GM21528 (cell line): ENCODE measurements at regions not wholly inside any gene's neighbourhood (a gene's known extent, or its start where the extent isn't known, plus 50 kb on each side); places are given as distances from the start of the nearest gene placed in this dataset.

ENCODE experiments used
- ATAC-seq: cut with Tn5 transposase; IDR thresholded peaks from one replicate; pipeline ENCODE4 v1.9.1; 2021; ENCODE audit warnings: mild to moderate bottlenecking, moderate library complexity; ENCODE audit not compliant: unreplicated experiment, low FRiP score

DNA sequence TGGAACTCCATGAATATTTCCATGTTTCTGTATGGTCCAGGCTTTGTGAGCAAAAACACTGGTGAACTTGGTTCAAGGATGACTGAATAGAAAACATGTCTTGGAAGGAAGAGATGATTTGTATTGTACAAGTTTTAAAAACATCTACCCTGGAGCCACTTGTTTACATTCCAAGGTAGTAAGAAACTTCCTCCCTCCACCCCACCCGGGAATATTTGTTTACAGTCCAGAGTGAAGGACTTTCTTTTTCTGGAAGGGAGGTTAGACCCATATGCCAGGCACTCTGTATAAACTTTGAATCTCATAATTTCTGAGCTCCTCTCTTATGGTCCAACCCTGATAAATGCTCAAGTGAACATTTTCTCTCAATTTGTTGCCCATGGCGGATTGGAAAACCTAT lies 323.3 kb upstream of the LYPLAL1 start:
- ATAC-seq: no peak

DNA sequence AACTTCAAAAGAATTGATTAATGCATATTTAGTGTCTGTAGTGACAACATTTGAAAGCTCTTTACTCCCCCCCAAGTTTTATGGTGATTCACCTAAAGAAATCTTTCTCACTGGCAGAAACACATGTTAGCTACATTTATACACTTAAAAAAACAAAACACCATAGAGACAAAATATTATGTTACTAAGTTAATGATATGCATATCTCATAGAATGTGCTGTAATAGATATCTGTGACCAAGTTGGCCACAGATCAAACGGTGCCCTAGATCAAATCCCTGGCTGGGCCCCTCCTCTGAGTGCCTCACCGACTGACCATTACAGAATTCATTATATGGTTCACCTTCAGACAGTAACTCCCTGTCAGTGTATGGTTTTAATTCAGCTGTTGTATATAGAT lies 322.1 kb upstream of the LYPLAL1 start:
- ATAC-seq: no peak

DNA sequence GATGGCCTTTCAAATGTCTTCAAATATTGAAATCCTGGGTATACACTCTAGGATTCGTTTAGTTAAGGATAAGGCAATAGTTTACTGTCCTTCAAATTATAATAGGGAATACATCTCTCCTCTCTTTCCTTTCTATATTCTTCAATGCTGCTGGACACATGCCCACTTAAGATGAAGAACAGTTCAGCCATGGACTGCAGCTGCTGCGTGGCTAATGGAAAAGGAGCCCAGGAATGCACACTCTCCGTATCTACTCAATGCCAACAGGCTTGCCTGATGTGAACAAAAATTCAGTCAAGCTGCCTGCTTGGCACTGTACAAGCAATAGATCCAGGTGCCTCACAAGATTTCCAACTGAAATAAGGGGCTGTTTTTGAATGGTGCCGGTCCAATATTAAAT lies 321.2 kb upstream of the LYPLAL1 start:
- ATAC-seq: no peak

DNA sequence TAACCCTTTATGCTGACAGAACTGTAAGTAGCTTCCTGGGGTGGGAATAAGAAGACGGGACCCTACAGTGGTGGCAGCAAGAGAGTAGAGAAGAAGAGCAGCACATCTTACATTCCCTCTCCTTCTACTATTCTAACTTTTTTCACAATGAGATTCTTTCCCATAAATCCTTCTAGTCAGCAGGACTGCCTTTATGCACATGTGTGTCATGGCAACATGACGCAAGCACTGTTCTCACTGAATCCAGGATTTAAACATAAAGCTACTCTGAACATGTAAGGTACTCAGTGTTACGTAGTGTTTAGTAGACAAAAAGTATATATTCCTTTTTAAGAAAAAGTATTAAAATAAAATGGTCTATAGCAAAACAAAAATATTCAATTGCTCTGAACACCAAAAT lies 309.7 kb upstream of the LYPLAL1 start:
- no peak for ATAC-seq

DNA sequence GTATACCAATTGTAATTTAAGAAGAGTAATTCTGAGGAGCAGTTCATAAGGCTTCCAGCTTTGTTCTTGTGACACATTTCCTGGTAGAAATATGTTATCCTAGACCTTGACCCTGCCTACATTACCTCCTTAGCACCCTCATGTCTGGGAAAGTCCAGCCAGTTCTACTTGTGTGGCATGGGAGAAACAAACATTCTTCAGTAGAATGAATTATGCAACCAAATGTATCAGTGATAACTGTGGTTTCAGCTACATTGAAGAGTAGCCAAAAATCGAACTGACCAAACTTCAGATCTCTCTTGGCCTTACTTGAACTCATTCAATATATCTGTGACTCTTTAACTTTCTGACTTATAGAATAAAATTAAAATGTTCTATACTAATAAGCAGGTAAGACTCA lies 308.1 kb upstream of the LYPLAL1 start:
- ATAC-seq: no peak

DNA sequence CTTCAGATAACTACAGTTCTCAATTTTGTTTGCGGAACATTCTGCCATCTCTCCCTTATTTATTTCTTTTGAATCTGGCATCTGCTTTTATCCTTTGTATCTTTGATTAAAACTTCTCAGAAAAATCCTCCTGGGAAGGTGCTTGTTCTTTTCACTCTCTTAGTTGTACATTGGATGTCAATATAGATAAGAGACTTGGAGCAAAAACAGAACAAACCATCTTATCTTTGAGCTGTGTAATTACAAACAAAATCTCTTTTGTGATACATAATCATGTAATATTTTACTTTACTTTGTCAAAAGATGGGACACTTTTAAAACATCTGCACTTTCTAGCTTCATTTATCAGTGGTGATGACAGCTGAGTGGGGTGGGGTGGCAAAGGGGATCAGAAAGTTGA lies 307.2 kb upstream of the LYPLAL1 start:
- ATAC-seq: no peak

DNA sequence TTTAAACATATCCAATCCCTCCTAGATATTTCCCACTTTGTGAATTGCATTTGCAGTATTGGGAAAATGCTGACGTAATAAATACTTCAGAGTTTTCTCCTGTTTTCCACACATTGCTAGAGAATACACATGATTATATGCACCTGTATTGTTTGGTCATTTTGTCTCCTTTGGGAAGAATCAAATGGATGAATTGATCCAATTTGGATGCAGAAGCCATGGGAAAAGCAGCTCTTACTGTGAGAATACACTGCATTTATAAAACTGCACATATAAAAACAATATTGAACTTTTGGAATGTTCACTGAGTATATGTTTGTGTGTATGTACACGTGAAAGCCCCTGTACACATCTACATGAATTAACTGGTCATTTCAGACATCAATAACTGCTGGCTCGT lies 306.6 kb upstream of the LYPLAL1 start:
- ATAC-seq: no peak

DNA sequence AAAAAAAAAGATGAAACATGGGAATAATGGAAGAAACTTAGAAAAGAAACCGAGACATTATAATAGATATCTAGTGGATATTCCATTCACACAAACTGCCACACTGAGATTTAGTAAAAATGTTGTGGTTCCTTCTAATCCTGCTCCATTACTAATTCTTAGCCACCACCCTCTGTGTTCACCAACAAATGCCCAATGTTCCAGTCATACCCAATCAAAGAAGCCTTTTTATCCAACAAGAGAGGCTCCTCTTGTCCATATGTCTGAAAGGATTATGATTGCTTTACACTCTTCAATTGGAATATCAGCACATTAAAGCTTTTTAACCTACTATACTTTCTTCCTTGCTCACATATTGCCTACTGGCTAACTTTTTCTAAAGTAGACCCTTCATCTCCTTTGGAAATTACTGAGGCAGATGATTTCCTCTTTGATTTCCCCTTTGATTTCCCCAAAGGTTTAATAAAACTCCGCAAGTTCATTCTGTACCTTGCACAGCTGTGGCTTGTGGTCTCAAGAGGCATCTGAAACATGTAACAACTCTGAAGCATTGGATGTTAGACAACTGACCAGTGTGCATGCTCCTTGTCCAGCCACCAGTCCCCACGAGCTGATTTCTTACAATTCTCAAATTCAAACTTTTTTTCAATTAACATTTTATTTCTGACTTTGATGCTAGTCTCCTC lies 305.6 kb upstream of the LYPLAL1 start:
- no peak for ATAC-seq

DNA sequence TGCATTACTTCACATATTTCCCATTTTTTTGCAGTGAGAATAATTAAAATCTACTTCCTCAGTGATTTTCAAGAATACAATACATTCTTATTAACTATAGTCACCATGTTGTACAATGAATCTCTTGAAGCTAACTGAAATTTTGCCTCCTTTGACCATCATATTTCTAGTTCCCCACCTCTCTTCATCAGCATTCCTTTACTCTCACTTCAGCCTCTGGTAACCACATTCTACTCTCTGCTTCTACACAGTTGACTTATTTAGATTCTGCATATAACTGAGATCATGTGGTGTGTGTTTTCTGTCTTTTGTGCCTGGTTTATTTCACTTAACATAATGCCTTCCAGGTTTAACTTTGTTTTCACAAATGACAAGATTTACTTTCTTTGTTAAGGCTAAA lies 304.4 kb upstream of the LYPLAL1 start:
- ATAC-seq: no peak

DNA sequence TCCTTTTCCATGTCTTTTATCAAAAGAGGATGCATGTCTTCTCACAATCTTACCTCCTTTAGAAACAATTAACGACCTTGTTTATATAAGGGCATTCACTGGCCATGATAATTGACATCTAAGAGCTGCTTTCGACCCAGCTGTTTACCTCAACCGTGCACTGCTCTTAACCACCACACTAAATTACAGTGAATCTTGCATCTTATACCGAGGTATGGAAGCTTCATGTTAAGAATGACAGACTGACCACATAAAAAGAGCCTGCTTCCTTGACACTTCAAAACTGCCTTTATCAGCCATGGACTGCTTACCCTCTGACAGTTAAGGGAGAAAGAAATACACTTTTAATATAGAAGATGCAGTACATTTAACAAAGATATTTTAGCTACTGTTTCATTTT lies 301.7 kb upstream of the LYPLAL1 start:
- no peak for ATAC-seq

DNA sequence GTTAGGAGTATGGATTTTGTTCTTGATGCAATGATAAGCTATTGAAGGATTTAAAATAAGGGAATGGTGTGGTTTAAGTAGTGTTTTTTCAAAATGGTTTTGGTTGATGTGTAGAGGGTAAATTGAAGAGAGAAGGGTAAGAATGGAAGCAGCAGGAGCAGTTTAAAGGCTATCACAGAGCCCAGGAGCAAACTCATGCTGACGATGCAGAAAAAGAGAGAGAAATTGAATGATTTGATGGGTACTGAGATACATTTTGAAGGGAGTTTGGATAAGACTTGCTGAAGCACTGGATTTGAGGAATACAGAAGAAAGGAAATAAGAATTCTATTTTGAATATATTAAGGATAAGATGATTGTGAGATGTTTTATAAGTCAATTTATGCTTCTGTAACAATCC lies 300.8 kb upstream of the LYPLAL1 start:
- no peak for ATAC-seq

DNA sequence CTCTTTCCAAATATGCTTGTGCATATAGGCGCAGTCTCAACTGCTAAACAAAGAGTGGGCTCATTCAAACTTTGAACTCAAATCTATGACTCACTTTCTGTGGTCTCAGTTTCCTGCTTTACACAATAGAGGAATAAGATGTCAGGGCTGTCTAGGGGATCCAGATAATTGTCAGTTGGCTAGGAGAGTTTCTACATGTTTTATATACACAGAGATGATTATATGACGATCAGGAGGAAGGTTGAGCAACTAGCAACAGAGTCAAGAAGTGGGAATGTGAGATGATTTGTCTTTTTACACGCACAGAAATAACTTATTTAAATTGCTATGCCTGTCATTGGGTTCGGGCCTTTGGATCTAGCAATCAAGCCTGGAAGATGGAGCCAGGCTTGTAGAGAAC lies 299.4 kb upstream of the LYPLAL1 start:
- ATAC-seq: no peak

DNA sequence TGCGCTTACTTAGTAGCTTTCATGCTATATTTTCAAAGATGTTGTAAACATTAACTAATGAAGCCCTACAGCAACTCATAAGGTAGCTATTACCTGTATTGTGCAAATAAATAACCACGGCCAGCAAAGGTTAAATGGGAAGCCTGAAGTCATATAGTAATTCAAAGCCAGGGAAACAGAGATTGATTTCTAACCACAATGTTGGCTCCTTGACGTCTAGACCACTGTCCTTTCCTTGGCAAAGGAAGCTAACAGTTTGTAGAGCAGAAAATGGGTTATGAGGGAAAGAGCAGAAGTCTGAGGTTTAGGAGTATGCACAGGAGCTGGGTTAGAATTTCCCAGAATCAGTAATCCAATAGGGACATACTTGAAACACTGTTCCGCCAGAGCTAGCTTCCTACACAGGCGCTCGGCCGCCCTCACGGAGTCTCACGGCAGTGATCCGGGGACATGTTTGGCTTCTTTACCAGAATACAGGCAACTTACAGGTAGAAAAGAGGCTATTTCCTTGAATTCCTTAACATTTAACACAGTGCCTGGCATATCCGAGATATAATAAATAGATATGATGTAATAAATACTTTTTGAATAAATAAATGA lies 298.8 kb upstream of the LYPLAL1 start:
- no peak for ATAC-seq

DNA sequence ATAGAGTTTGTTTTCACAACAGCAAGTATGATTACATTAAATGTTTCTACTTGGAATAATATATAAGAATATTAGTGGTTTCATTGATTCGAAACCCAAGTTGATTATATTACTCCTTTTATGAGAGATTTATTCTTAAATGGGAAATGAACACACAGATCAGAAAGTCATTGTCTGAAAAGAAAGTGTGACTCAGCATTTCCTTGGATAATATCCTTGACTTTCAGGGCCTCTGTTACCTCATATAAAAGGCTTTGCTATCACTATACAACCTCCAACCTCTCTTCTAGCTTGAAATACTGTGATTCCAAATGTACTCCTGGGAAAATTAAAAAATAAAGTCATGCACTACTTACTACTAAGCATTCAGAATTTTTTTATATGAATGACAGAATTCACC lies 295.3 kb upstream of the LYPLAL1 start:
- no peak for ATAC-seq

DNA sequence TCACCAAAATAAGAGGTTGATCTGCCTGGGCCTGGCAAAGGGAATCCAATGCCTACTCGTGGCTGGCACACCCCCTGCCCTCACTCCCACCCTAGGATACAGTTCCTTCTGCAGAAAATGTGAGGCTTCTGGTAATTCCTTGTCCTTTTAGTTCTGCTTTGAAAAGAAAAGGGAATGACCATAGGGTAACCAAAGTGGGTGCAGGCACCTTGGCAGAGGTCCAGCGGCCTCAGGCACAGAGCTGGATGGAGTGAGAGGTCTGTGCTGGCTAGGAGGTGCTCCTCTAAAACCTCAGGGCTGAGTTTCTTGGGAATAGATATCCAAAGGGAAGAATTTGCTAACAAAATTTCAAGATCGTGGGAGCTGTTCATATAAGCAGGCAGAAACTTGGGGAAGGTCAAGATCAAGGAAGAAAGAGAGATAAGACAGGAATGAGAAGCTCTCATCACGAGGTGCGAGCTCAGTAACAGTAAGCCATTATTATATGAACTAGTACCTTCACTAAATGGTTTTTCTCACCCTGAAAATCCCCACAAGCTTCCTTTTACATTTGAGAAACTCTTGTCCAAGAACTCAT lies 293.1 kb upstream of the LYPLAL1 start:
- no peak for ATAC-seq

DNA sequence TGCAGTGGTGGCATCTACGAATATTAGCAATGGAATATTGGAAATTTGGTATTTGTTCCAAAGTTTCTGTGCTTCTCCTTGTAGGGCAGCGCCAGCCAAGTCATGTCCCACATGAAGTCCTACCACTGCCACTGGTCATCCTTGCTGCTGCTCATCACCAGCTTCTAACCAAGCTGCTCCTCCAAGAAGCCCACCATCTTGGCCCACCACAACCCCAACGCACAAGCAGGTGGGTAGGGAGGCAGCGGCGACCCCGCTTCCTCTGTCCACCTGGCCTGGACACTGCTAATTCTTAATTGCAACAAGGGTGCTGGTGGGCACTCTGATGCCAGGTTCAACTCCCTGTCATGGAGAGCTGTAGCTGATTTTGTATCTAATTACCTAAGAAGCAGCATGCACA lies 291.2 kb upstream of the LYPLAL1 start:
- no peak for ATAC-seq

DNA sequence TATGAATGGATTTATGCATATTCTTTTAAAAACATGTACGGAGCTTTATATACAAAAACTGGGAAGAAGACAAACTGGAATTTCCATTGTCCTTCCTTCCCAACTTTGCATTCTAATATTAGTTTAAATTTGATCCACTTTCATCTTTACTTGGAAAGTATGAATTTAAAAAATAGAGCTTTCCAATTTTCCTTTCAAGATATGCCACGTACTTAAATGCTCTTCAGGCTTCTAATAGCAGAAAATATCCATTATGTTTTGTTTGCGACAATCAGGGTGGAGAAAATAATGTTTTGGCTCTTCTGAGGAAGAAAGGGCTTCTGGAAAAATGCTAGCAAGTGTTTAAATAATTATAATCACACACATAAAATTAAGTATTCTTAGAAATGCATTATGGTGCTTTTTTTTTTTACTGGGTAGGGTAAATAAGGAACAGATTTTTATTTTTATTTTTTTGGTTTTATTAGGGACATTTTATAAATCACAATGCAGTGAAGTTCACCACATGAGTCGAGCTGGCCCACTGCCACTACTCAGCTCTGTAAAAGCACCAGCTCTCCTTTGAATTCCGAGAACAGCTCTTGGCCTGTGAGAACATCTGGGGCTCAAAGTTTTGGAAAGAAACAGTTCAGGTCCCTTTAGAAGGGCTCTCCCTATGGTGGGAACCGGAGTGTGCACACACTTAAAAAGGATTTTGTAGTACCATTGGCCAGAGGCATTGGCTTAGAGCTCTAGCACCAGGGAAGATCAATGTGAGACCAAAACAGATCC lies 287.4 kb upstream of the LYPLAL1 start:
- no peak for ATAC-seq

DNA sequence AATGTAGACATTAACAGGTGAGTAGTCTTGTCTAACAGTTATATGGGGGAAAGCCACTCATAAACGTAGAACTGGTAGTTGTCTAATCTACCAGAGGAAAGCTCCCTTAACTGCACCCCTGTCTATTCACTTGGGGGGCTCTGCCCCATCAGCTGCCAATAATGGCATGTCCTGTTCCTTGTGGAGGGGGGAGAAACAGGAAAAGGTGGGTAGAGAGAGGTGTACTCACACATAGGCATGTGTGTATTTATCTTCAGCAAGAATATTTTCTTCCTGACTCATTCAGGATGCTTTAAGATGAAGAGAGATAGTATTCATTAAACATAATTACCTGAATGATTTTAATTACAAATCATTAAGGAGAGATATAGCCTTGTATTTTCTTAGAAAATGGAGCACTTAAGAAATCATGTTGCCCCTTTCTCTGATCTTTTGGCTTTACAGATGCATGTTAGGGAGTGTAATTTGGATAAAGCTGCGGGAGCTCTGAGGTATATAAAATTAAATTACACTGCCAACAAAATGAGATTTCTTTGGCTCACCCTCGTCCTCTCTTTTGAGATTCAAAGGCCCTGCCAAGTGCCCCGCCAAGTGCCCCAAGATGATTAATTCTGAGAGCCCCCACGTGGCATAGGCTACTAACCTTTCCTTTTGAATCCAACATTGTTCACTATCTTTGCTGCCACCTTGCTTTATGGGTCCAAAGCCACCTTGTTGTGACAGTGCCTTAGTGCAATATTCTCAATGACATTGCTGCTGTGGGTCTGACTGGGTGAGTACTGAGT lies 286.3 kb upstream of the LYPLAL1 start:
- no peak for ATAC-seq

DNA sequence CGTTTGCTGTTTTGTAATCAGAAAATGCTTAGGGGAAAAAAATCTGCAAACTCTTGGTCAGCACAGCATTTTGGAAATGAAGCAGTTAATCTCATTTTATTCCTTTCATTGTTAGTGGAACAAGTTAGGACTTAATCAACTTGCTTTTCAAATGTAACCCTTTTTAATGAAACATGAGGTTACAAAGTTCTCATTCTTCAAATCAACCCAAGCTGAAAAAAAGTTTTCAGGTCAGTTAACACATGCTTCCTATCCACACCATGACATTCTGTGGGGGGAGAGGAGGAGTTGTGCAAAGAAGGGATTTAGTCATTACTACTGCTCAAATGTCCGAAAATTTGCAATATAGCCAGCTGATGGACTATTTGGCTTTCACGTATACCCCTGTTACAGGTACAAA lies 283.2 kb upstream of the LYPLAL1 start:
- no peak for ATAC-seq

DNA sequence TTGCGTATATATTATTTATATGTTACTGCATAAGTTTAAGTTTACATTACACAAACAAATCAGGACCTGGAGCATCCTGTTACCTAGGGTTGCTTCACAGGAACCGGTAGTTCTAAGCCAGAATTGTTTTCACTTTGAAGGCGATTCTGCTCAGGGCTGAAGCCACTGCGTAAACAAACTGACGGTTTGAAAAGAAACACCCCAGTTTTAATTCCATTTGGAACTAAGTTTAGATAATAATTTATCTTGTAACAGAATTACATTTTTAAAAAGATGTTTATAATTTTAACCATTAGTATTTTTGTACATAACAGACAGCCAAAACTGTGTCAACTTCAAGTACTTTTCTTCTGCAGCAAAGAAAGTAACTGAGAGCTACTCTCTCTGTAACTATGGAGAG lies 282.1 kb upstream of the LYPLAL1 start:
- ATAC-seq: no peak

DNA sequence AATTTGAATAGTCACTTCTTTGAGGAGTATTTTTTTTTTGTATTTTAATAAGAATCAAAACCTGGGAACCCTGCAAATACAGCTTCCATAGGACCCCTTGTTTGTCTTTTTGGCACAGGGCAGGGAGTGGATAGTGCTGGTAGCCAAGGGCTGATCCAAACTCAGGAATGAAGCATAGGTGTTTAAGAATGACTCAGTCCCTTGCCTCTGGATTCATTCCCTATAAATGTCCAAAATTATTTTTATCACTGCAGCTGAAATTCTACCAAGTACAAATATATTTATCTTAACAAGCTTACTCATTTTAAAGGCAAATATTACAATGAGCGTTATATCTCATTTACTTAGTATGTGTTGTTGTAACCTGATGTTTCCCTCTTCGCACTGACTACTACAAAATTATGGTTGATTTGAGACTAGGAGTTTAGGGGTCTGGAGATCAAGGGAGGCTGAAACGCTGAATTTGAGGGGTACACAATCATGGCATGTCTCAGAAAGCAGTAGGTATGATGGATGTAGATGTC lies 278.6 kb upstream of the LYPLAL1 start:
- no peak for ATAC-seq
